ENCODE measurements at regions not wholly inside any gene's neighbourhood (a gene's known extent, or its start where the extent isn't known, plus 50 kb on each side); places are given as distances from the start of the nearest gene placed in this dataset.
"Not testable (repeated sequence)": the region's sequence is repeated elsewhere in the genome, so short reads cannot be mapped to it uniquely, and the experiment has no call there.

DNA sequence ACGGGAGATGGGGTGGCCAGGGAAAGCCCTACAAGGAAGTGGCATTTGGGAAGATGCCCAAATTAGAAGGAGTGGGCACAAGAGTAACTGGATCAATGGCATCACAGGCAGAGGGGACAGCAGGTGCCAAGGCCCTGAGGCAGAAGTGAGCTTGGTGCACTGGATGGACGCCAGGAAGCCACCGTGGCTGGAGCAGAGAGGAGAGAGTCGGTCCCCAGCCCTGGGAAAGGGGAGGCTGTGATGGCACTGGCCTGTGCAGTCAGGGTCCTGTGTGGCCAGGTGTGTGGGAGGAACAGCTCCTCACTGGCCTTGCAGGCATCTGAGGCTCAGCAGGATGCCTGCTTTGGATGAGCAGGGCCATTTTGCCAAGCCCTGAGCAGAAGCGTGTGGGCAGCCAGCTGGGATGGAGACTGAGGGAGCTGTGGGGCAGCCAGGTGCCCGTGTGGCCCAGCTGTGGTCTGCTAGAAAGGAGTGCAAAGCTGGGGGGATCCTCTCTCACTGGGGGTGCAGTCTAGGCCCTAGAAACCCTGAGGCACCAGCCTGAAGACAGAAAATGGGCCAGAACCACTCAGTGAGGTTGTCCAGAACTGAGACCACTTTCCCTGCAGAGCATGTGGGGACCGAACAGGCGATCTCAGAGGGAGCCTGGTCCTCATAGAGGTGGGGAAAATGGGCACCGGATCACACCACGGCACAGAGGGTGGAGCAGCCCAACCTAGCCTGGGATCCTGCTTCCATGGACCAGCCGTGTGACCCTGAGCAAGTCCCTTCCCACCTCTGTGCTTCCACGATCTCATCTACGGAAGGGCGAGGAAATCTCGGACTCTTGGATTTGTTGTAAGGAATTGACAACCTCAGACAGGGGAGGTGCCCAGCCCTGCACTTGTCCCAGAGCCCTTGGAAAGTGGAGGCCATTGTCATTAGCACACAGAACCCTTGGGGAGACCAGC lies 78.6 kb upstream of the RTL6 start:
- DNase-seq (ENCODE audit: low spot score): no peak

DNA sequence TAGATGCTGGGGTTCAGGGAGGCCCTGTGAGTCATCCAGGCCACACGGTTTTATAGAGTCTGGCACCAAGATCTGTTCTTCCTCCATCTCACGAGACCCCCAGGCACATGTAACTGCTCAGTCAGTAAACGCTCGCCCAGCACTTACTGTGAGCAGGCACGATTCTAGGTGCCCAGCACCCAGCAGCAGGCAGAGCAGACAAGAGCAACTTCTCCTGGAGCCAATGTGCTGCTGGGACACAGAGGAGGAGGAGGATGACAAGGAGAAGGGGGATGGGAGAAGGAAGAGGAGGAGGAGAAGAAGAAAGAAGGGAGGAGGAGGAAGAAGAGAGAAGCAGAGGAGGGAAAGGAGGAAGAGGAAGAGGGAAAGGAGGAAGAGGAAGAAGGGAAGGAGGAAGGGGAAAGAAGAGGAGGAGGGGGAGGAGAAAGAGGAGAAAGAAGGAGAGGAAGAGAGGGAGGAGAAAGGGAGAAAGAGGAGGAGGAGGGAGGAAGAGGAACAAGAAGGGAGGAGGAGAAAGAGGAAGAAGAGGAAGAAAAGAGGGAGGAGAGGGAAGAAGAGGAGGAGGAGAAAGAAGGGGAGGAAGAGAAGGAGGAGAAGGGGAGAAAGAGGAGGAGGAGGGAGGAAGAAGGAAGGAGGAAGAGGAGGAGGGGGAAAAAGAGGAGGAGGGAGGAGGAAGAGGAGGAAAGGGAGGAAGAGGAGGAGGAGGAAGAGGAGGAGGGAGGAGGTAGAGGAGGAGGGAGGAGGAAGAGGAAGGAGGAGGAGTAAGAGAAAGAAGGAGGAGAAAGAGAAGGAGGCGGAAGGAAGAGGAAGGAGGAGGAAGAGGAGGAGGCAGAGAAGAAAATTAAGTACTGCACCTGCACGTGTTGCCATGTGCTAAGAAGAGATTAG lies 77.6 kb upstream of the RTL6 start:
- no peak for DNase-seq (ENCODE audit: low spot score)

DNA sequence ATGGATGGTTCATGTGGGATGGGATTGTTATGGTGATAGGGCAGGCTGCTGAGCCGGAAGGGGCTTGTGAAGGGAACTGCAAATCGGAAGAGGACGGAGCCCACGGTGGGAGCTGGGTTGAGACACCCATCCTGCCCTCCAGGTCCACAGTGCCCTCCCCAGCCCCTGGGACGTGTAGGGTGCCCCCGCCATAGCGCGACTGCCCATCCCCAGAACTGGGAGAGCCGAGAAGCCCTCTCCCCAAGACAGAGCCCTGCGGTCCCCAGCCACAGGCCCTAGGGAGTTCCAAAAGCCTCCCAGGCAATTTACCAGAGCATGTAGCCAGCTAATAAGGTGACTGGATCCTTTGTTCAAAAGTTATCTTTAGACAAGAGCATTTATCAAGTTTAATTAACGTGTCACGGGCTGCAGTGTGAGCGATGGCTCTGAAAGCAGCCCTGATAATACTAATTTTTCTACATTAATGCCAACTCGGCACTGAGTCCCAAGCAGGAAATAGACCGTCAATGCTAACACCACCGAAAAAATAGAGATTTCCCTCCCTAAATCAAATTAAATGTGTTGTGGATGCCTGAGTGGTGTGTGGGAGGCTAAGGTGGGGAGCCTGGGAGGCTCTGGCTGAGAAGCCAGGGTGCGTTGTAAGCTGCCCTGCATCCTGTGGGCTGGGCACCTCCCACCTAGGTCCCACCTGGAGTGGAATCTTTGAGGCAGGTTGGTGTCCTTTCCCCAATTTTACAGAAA lies 76.8 kb upstream of the RTL6 start:
- no peak for DNase-seq (ENCODE audit: low spot score)

DNA sequence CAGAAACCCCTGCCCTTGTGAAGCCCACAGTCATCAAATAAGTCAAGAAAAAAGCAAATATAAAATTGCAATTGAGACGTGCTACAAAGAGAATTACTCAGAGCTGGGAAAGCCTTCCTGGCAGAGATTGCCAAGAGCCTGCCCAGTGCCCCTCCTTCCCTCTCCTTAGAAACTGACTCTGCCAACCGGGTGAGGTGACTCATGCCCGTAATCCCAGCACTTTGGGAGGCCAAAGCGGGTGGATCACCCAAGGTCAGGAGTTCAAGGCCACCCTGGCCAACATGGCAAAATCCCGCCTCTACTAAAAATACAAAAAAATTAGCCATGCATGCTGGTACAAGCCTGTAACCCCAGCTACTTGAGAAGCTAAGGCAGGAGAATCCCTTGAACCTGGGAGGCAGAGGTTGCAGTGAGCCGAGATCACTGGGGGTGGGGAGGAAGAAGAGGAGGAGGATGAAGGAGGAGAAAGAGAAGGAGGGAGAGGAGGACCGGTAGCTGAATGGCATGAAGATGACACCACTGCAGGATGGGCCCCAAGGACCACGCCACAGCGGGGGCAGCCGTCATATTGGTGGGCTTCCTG lies 76.1 kb upstream of the RTL6 start:
- DNase-seq (ENCODE audit: low spot score): no peak

DNA sequence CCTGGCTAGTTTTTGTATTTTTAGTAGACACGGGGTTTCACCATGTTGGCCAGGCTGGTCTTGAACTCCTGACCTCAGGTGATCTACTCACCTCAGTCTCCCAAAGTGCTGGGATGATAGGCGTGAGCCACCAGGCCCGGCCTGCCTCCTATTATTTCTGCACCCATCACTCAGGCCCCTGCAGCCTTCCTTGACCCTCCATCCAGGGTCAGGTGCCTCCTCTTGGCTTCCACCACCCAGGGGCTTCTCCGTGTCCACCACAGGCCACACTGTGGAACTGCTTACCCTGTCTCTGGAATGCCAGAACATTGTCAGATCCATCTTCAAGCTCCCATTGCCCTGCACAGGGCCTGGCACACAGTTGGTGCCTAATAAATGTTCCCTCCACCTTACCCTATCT lies 75.4 kb upstream of the RTL6 start:
- DNase-seq (ENCODE audit: low spot score): no peak

DNA sequence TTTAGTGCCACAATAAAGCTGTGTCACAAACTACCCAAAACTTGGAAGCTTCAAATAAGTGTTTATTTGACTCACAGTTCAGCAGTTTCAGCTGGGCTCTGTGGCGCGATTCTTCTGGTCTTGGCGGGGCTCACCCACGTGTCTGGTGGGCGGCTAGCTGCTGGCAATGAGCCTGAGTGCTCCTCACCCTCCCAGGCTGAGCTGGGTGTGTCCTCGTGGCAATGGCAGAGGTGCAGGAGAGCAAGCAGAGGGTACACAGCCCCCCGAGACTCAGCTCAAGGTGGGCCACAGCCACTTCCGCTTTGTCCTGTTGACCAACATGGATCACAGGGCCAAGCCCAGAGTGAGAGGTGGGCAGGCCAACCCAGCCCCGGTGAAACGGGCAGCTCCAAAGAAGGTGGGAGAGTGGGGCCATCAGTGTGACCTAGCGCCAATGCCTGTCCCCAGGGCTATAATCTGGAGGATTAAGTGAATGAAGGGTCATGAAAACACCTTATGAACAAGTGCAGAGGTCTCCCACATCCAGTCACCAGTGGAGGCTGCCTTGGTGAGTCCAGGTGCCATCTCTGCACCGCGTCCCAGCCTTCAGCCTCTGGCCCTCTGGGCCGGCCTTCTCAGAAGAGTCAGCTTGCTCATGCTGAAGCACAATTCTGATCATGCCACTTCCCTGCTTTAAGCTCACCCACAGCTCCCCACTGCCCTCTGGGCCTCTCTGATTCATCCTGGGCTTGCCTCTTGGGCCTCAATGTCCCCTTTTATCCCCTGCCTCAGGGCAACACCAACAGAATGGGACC lies 74.6 kb upstream of the RTL6 start:
- no peak for DNase-seq (ENCODE audit: low spot score)

DNA sequence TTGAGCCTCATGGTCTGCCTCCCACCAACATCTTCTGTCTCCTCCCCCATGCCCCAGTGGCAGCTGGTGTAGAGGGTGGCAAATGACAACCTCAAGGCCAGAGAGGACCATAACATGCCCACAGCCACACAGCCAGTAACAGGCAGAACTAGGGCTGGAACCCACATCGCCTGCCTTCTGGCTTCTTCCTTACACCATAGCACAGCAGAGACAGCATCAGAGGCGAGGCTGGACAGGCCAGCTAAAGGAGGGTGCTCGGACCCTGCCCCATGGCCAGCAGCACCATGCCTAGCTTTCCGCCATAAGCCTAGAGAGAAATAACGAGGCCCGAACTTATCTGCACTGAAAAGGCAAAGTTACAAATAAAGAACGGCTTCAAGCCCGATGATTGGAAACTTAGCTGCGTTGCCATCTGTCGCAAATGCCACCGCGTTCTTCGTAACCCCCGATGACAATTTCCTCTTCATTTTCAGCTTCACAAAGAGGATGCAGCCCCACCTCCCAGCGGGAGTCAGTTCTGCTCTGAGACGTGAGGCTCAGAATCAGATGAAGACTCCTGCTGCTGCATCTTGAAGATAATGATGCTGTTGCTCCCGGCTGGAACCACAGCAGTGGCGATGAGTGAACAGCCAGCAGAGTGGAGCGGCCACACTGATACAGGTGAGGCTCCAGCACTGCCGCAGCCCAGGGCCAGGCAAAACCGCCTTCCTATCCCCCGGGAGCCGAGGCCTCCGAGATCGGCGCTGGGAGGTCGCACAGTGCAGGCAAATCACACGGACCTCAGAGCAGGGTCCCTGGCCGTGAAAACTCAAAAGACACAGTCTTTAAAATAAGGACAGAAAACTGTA lies 73.8 kb upstream of the RTL6 start:
- no peak for DNase-seq (ENCODE audit: low spot score)

DNA sequence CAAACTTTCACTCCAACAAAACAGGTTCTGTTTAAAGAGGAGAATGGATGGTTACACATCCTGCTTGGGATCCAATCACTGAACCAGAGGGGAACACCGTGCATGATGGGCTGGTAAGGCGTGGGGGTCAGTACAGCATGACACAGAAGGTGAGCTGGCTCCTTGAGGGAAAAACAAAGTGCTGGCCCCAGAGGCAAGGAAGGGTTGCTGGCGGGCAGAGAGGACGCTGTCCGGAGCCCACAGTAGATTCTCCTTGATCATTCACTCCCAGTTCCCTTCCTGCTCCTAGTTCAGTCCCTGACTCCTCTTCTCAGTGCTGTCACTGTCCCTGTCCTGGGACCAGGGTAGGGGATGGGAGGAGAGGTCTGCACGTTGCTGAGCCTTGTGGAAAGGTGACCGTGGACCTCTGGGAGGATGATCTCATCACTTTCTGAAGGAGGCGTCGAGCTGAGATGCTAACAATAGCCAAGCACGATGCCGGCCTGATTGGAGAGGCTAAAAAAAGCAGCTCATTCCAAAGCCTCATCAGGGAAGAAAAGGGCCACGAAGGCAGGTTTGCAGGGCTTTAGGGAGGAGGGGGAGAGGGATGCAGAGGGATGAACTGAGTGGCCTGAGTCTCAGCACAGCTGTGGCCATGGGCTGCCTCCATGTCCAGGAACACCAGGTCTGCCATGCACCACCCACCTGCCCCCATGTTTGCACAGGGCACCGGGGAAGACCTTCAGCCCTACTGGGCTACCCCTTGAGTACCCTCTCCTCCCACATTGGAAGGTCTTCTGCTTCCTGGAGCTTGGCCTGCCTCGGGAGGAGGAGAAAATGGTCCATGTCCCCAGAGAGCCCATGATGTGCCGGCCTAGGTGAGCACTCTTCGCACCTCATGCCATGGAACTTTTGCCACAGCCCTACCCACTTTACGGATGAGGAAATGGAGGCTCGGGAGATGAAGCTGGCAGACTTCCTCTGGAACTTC lies 72.7 kb upstream of the RTL6 start:
- DNase-seq (ENCODE audit: low spot score): no peak

DNA sequence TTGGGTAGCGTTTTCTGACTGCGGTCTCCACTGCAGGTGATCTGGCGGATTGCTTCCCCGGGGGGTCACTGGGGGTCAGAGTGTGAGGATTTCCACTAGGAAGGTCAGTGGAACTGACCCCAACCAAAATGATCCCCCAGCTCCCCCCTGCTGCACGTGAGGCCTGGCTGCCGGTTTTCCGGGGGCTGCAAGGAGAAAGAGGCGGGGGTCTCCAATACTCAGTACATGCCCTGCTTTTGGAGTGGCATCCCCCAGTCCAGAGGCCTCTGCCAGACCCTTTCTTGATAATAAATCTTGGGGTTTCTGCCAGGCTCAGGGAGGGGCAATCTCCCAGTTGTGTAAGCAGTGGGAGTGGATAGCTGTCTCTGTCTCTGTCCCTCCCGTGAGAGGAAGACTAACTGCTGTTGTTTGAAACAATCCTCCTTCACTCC lies 71.5 kb upstream of the RTL6 start:
- no peak for DNase-seq (ENCODE audit: low spot score)

DNA sequence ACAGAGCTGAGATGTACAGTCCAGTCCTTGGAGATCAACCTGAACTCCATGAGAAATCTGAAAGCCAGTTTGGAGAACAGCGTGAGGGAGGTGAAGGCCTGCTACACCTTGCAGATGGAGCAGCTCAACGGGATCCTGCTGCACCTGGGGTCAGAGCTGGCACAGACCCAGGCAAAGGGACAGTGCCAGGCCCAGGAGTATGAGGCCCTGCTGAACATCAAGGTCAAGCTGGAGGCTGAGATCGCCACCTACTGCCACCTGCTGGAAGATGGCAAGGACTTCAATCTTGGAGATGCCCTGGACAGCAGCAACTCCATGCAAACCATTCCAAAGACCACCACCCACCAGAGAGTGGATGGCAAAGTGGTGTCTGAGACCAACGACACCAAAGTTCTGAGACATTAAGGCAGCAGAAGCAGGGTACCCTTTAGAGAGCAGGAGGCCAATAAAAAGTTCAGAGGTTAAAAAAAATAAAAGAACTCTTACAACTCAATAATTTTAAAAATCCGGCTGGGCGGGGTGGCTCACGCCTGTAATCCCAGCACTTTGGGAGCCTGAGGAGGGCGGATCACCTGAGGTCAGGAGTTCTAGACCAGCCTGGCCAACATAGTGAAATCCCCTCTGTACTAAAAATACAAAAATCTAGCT lies 69.9 kb upstream of the RTL6 start:
- DNase-seq (ENCODE audit: low spot score): no peak

DNA sequence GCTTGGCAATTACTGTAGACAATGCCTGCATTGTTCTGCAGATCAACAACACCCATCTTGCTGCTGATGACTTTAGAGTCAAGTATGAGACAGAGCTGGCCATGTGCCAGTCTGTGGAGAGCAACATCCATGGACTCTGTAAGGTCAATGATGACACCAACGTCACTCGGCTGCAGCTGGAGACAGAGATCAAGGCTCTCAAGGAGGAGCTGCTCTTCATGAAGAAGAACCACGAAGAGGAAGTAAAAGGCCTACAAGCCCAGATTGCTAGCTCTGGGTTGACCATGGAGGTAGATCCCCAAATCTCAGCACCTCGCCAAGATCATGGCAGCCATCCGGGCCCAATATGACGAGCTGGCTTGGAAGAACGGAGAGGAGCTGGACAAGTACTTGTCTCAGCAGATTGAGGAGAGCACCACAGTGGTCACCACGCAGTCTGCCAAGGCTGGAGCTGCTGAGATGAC lies 69.4 kb upstream of the RTL6 start:
- not testable (repeated sequence) for DNase-seq (ENCODE audit: low spot score)

DNA sequence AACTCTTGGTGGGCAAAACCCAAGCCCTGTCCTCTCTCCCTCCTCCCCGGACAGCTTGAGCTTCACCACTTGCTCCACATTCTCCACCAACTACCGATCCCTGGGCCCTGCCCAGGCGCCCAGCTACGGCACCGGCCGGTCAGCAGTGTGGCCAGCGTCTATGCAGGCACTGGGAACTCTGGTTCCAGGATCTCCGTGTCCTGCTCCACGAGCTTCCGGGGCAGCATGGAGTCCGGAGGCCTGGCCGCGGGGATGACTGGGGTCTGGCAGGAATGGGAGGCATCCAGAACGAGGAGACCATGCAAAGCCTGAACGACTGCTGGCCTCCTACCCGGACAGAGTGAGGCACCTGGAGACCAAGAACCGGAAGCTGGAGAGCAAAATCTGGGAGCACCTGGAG lies 68.9 kb upstream of the RTL6 start:
- DNase-seq (ENCODE audit: low spot score): no peak

DNA sequence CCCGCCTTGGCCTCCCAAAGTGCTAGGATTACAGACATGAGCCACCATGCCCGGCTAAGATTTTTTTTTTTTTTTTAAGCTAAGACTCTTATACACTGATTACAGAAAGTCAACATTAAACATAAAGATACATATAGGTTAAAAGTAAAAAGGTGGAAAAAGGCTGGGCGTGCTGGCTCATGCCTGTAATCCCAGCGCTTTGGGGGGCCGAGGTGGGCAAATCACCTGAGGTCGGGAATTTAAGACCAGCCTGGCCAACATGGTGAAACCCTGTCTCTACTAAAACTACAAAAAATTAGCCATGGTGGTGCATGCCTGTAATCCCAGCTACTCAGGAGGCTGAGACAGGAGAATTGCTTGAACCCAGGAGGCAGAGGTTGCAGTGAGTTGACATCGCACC lies 64.6 kb upstream of the RTL6 start:
- DNase-seq (ENCODE audit: low spot score): not testable (repeated sequence)

DNA sequence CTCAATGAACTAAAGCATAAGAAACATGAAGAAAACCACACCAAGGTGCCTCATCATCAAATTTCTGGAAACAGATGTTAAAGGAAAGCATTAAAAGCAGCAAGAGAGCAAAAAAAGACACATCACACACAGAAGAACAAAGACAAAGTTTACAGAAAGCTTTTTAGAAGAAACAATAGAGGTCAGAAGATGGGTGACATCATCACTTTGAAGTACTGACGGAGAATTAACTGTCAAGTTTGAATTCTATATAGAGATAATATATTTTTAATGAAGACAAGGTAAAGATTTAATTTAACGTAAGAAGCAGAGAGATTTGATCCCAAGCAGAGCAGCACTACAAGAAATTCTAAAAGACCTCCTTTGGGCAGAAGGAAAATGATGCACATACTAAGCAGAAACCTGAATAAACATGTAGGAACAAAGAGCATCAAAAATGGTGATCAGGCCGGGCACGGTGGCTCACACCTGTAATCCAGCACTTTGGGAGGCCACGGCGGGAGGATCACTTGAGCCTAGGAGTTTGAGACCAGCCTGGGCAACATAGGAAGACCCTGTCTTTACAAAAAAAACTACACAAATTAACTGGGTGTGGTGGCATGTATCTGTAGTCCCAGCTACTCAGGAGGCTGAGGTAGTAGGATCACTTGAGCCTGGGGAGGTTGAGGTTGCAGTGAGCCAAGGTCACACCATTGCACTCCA lies 63.3 kb upstream of the RTL6 start:
- DNase-seq (ENCODE audit: low spot score): no peak

DNA sequence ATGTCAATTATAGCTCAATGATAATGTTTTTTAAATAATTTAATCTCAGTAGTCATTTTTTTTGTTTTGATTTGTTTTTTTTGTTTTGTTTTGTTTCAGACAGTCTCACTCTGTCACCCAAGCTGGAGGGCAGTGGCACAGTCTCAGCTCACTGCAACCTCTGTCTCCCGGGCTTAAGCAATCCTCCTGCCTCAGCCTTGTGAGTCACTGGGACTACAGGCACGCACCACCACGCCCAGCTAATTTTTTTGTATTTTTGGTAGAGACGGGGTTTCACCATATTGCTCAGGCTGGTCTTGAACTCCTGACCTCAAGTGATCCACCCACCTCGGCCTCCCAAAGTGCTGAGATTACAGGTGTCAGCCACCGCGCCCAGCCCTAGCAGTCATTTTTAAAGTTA lies 60.6 kb upstream of the RTL6 start:
- DNase-seq (ENCODE audit: low spot score): not testable (repeated sequence)

DNA sequence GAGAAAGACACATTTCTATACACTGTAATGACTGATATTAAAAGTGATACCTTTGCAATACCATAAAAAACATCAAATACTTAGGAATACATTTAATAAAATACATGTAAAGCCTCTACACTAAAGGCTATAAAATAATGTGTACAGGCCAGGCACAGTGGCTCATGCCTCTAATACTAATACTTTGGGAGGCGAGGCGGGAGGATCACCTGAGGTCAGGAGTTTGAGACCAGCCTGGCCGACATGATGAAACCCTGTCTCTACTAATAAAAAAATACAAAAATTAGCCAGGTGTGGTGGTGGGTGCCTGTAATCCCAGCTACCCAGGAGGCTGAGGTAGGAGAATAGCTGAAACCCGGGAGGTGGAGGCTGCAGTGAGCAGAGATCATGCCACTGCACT lies 59.8 kb upstream of the RTL6 start:
- DNase-seq (ENCODE audit: low spot score): not testable (repeated sequence)

DNA sequence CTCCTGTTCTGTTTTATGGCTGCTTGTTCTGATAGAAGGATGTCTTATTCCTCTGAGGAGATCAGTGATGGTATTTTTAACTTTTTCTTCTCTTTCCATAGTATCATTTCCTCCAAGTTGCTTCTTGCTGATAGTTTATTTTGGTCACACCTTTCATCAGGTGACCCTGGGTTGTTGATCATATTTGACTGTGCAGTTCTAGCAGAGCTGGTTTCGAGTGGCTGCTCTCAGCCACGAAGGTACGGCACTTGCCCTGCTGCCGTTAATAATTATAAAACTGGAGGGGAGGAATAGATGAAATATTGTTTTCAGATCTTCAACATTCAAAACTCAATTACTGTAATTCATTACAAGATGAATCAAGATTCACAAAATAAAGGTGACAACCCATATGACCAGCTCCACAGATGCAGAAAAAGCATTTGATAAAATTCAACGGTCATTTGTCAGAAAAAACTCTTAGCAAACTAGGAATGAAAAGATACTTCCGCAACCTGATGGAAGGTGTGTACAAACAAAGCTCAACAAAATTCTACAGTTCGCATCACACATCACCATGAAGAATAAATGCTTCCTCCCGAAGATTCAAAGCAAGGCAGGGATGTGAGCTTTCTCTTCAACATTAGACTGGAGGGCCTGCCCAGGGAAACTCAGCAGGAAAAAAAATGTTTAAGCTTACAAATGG lies 59.2 kb upstream of the RTL6 start:
- no peak for DNase-seq (ENCODE audit: low spot score)

Data from hematopoietic multipotent progenitor cell treated with erythropoietin and hydrocortisone succinate and interleukin-3 and kit ligand, for 17 days (in vitro differentiated cells).